Peyer's patch (tissue), 4 donors: ENCODE measurements at regions not wholly inside any gene's neighbourhood (a gene's known extent, or its start where the extent isn't known, plus 50 kb on each side); places are given as distances from the start of the nearest gene placed in this dataset.

ENCODE experiments used
- DNase-seq, 3 donors: peaks; one replicate each; pipeline ENCODE4 v3.0.0-alpha.2; 2017 to 2019
- H3K27ac ChIP-seq, 4 donors: fragments of 200-600 bp; sonication (generic); one replicate each; pipeline ENCODE4 v1.5.1; 2016 to 2019
- H3K27me3 ChIP-seq, 2 donors: fragments of 200-600 bp; sonication (generic); one replicate each; pipeline ENCODE4 v1.5.1; 2019
- H3K36me3 ChIP-seq, 3 donors: fragments of 200-600 bp; sonication (generic); one replicate each; pipeline ENCODE4 v1.5.1; 2016 to 2019
- H3K4me1 ChIP-seq, 4 donors: fragments of 200-600 bp; sonication (generic); one replicate each; pipeline ENCODE4 v1.5.1; 2016 to 2019
- H3K4me3 ChIP-seq, 4 donors: fragments of 200-600 bp; sonication (generic); 1 replicate in 3 of 4; 2 replicates in 1 of 4; pipeline ENCODE4 v1.5.1; 2016 to 2019; ENCODE audit warnings: mild to moderate bottlenecking in 1 of 4
- H3K9me3 ChIP-seq, 4 donors: fragments of 200-600 bp; sonication (generic); one replicate each; pipeline ENCODE4 v1.5.1; 2016 to 2019; ENCODE audit warnings: mild to moderate bottlenecking in 1 of 4
- POLR2A ChIP-seq, 2 donors: fragments of 450-650 bp; IDR thresholded peaks; one replicate each; pipeline ENCODE4 v1.5.1; 2017; ENCODE audit warnings: antibody characterized with exemption in 2 of 2, mild to moderate bottlenecking in 2 of 2, moderate library complexity in 2 of 2
- TF ChIP-seq, protein P1 (sequence below), 6 experiments: fragments of 450-650 bp in 4 of 6; fragments of 200-600 bp in 2 of 6; sonication (generic) in 1 of 6; IDR thresholded peaks; one replicate each; pipeline ENCODE4 v1.5.1; 2017 to 2019; ENCODE audit warnings: antibody characterized with exemption in 6 of 6, mild to moderate bottlenecking in 3 of 6, moderate library complexity in 1 of 6

GRCh38 chr13:29911781-29912418, 61.5 kb upstream of the UBL3 start:
- no peak for DNase-seq
- no peaks in the 10 kb centered on the region for H3K36me3 ChIP-seq
- H3K4me3 ChIP-seq, result no peak overlapping the region
- no peaks in the 10 kb centered on the region for H3K9me3 ChIP-seq
- no peak overlapping the region for H3K27ac ChIP-seq
- no peaks in the 10 kb centered on the region for H3K27me3 ChIP-seq
- TF ChIP-seq, protein P1, sequence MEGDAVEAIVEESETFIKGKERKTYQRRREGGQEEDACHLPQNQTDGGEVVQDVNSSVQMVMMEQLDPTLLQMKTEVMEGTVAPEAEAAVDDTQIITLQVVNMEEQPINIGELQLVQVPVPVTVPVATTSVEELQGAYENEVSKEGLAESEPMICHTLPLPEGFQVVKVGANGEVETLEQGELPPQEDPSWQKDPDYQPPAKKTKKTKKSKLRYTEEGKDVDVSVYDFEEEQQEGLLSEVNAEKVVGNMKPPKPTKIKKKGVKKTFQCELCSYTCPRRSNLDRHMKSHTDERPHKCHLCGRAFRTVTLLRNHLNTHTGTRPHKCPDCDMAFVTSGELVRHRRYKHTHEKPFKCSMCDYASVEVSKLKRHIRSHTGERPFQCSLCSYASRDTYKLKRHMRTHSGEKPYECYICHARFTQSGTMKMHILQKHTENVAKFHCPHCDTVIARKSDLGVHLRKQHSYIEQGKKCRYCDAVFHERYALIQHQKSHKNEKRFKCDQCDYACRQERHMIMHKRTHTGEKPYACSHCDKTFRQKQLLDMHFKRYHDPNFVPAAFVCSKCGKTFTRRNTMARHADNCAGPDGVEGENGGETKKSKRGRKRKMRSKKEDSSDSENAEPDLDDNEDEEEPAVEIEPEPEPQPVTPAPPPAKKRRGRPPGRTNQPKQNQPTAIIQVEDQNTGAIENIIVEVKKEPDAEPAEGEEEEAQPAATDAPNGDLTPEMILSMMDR (IDR thresholded peaks at IDR 0.05), result no peak
- TF ChIP-seq POLR2A (IDR thresholded peaks at IDR 0.05), result no peak
- no peaks in the 10 kb centered on the region for H3K4me1 ChIP-seq

DNA sequence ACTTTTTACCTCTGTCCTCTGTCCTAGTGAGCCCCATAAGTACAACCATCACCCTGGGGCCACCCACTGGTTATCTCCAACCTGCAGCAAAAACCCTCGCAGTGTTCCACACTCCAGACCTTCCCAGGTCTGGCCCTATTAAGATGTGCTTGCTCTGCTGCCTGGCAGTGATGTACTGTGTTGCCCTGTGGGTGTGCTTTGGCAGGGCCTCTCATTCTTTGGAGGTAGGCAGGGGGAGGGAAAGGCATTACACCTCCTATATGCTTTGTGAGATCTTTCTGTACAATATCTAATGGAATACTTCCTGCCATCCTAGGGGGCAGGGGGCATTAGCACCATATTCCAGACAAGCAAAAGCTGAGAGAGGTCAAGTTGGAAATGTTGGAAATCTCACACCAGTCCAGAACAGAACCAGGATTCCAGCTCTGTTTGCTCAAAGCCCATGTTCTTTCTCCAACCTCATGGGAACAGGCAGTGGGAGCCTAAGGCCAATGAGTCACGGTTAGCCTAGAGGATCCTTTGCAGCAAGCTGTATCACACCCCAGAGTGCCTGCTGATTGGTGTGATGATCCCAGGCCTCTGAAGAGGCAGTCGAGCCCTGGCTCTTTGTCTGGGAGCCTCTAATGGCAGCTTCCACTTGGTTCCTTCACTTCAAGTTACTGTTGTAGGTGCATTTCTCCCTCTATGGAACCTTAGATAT, 59.7 kb upstream of the UBL3 start:
- no peaks in the 10 kb centered on the region for H3K9me3 ChIP-seq
- H3K36me3 ChIP-seq, result no peaks in the 10 kb centered on the region
- H3K4me3 ChIP-seq, result no peak overlapping the region
- H3K27me3 ChIP-seq, result no peaks in the 10 kb centered on the region
- TF ChIP-seq, protein P1 (IDR thresholded peaks at IDR 0.05), result no peak
- no peak for TF ChIP-seq POLR2A (IDR thresholded peaks at IDR 0.05)
- no peak overlapping the region for H3K27ac ChIP-seq
- DNase-seq, result no peak
- no peaks in the 10 kb centered on the region for H3K4me1 ChIP-seq

DNA sequence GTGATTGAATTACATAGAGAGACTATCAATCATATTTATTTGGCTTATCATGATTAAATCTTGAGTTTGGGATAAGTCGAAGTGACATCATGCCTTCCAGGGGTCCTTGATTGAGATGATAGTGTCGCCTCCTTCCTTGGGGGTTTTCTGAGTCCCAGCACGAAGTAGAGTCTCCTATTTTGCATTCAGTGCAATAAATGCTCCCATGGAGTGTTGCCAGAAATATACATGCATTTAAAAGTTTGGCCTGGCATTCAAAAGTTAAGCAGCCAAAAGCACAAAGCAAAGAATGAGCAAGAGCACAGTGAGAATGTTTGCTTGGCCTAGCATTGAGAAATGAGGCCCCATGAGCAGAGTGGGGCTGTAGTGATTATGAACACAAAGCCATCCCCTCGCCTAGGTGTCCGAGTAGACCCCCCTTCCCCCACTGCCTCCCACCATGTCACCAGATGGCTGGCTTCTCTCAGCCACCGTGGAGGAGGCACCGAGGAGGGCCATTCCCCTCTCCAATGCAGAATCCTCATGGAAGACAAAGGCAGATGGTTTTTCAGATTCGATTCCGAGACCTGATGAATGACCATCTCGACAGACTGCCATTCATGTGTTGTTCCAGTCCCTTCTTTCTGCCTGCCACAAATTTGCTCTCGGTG, 58.8 kb upstream of the UBL3 start:
- H3K4me3 ChIP-seq, result no peak overlapping the region
- TF ChIP-seq POLR2A (IDR thresholded peaks at IDR 0.05), result no peak
- TF ChIP-seq, protein P1 (IDR thresholded peaks at IDR 0.05), result no peak
- no peak overlapping the region for H3K27ac ChIP-seq
- no peaks in the 10 kb centered on the region for H3K9me3 ChIP-seq
- H3K4me1 ChIP-seq, result no peaks in the 10 kb centered on the region
- no peaks in the 10 kb centered on the region for H3K36me3 ChIP-seq
- H3K27me3 ChIP-seq, result no peaks in the 10 kb centered on the region
- no peak for DNase-seq

DNA sequence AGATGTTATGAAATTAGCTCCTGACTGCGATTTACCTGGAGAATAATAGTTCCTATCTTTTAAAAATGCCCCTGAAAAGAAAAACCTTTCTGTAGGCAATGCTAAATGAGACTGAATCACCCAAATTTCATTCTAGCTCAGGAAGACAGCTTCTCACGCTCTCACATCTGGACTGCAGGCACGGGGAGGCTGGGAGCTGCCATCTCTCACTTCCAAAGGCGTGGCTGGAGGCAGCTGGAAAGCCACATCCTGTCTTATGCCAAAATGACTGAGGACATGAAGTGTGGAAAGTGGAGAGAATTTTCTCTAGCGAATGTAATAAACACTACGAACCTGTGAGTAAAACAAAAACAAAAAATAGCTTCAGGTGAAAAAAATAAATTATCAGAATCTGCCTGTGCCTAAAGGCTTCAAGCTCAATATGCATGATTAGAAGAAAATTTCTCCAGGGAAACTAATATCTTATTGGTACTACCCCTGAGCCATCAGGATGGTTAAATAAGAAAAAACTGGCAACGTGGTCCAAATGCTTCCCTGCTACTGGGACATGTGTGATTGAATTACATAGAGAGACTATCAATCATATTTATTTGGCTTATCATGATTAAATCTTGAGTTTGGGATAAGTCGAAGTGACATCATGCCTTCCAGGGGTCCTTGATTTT, 58.1 kb upstream of the UBL3 start:
- no peaks in the 10 kb centered on the region for H3K27me3 ChIP-seq
- TF ChIP-seq POLR2A (IDR thresholded peaks at IDR 0.05), result no peak
- TF ChIP-seq, protein P1 (IDR thresholded peaks at IDR 0.05), result no peak
- no peaks in the 10 kb centered on the region for H3K36me3 ChIP-seq
- no peaks in the 10 kb centered on the region for H3K9me3 ChIP-seq
- H3K4me3 ChIP-seq, result no peak overlapping the region
- no peak overlapping the region for H3K27ac ChIP-seq
- DNase-seq, result no peak
- no peaks in the 10 kb centered on the region for H3K4me1 ChIP-seq

GRCh38 chr13:29907670-29908069, 57.3 kb upstream of the UBL3 start:
- Histone ChIP-seq H3K27ac (no peak overlapping the region), H3K4me1 (peaks cover 0 to under 1% (median 0%) of the 10 kb centered on the region in 4 donors), H3K4me3 (no peak overlapping the region), H3K9me3 (no peaks in the 10 kb centered on the region), H3K36me3 (no peaks in the 10 kb centered on the region), H3K27me3 (no peaks in the 10 kb centered on the region)
- DNase-seq, result no peak
- TF ChIP-seq, protein P1 (IDR thresholded peaks at IDR 0.05), result no peak
- no peak for TF ChIP-seq POLR2A (IDR thresholded peaks at IDR 0.05)
